ENCODE measurements at regions not wholly inside any gene's neighbourhood (a gene's known extent, or its start where the extent isn't known, plus 50 kb on each side); places are given as distances from the start of the nearest gene placed in this dataset.

- TF ChIP-seq EZH2phosphoT487 (IDR thresholded peaks at IDR 0.05; ENCODE audit: low read depth), result no peak
- TF ChIP-seq CTCF (IDR thresholded peaks at IDR 0.05; ENCODE audit: low read depth, low read length), result no peak
- no peak overlapping the region for H3K27ac ChIP-seq (ENCODE audit: low read length)
- no peak overlapping the region for H3K9ac ChIP-seq (ENCODE audit: low read length)
- H2AFZ ChIP-seq (ENCODE audit: low read depth, low read length), result no peak overlapping the region
- no peaks in the 10 kb centered on the region for H3K9me3 ChIP-seq (ENCODE audit: insufficient read depth, low read length)
- H3K4me1 ChIP-seq (ENCODE audit: low read length), result no peaks in the 10 kb centered on the region
- no peak overlapping the region for H3K4me3 ChIP-seq (ENCODE audit: low read length)
- H3K4me2 ChIP-seq (ENCODE audit: low read length), result no peak overlapping the region
- no peaks in the 10 kb centered on the region for H4K20me1 ChIP-seq (ENCODE audit: insufficient read depth, low read length)
- no peaks in the 10 kb centered on the region for H3K36me3 ChIP-seq (replicated peaks; ENCODE audit: low read depth, low read length)
- no peaks in the 10 kb centered on the region for H3K79me2 ChIP-seq (ENCODE audit: low read length)
- no peaks in the 10 kb centered on the region for H3K27me3 ChIP-seq (ENCODE audit: low read depth, low read length)
These were observed 90.1 kb downstream of the INHBA start for GRCh38 chr7:41612798-41613197.

DNA sequence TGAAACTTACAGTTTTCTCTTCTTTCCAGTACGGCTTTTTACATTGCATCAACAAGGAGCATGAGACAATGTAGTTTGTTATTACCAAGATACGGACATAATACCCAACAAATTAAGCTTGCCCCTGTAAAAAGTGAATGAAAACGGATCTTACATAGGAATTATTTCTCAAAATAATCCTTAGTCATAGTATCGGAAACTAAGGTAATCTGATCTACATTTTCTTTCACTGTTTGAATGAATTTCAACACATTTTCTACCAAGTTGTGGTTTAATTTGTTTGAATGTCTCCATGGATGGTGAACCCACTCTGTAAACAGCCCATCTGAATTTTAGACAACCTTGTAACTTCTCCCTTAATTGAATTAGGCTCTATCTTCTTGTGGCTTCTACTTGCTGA is 90.5 kb downstream of the INHBA start:
- TF ChIP-seq EZH2phosphoT487 (IDR thresholded peaks at IDR 0.05; ENCODE audit: low read depth) (no peak), CTCF (IDR thresholded peaks at IDR 0.05; ENCODE audit: low read depth, low read length) (no peak)
- Histone ChIP-seq H4K20me1 (ENCODE audit: insufficient read depth, low read length) (no peaks in the 10 kb centered on the region), H3K9ac (ENCODE audit: low read length) (no peak overlapping the region), H3K27me3 (ENCODE audit: low read depth, low read length) (no peaks in the 10 kb centered on the region), H3K36me3 (replicated peaks; ENCODE audit: low read depth, low read length) (no peaks in the 10 kb centered on the region), H3K9me3 (ENCODE audit: insufficient read depth, low read length) (no peaks in the 10 kb centered on the region), H3K4me3 (ENCODE audit: low read length) (no peak overlapping the region), H3K4me2 (ENCODE audit: low read length) (no peak overlapping the region), H2AFZ (ENCODE audit: low read depth, low read length) (no peak overlapping the region), H3K4me1 (ENCODE audit: low read length) (no peaks in the 10 kb centered on the region), H3K79me2 (ENCODE audit: low read length) (no peaks in the 10 kb centered on the region), H3K27ac (ENCODE audit: low read length) (no peak overlapping the region)

GRCh38 chr7:41608447-41608846 is 94.4 kb downstream of the INHBA start:
- Histone ChIP-seq H3K4me3 (ENCODE audit: low read length) (no peak overlapping the region), H3K27ac (ENCODE audit: low read length) (no peak overlapping the region), H4K20me1 (ENCODE audit: insufficient read depth, low read length) (no peaks in the 10 kb centered on the region), H3K9me3 (ENCODE audit: insufficient read depth, low read length) (no peaks in the 10 kb centered on the region), H3K9ac (ENCODE audit: low read length) (no peak overlapping the region), H3K4me1 (ENCODE audit: low read length) (no peaks in the 10 kb centered on the region), H3K79me2 (ENCODE audit: low read length) (no peaks in the 10 kb centered on the region), H2AFZ (ENCODE audit: low read depth, low read length) (no peak overlapping the region), H3K36me3 (replicated peaks; ENCODE audit: low read depth, low read length) (no peaks in the 10 kb centered on the region), H3K4me2 (ENCODE audit: low read length) (no peak overlapping the region), H3K27me3 (ENCODE audit: low read depth, low read length) (no peaks in the 10 kb centered on the region)
- no peak for TF ChIP-seq CTCF (IDR thresholded peaks at IDR 0.05; ENCODE audit: low read depth, low read length)
- no peak for TF ChIP-seq EZH2phosphoT487 (IDR thresholded peaks at IDR 0.05; ENCODE audit: low read depth)

- Histone ChIP-seq H3K27ac (ENCODE audit: low read length) (no peak overlapping the region), H3K4me1 (ENCODE audit: low read length) (no peaks in the 10 kb centered on the region), H3K9ac (ENCODE audit: low read length) (no peak overlapping the region), H2AFZ (ENCODE audit: low read depth, low read length) (no peak overlapping the region), H4K20me1 (ENCODE audit: insufficient read depth, low read length) (no peaks in the 10 kb centered on the region), H3K36me3 (replicated peaks; ENCODE audit: low read depth, low read length) (no peaks in the 10 kb centered on the region), H3K4me2 (ENCODE audit: low read length) (no peak overlapping the region), H3K9me3 (ENCODE audit: insufficient read depth, low read length) (no peaks in the 10 kb centered on the region), H3K79me2 (ENCODE audit: low read length) (no peaks in the 10 kb centered on the region), H3K27me3 (ENCODE audit: low read depth, low read length) (no peaks in the 10 kb centered on the region), H3K4me3 (ENCODE audit: low read length) (no peak overlapping the region)
- TF ChIP-seq CTCF (IDR thresholded peaks at IDR 0.05; ENCODE audit: low read depth, low read length), result no peak
- no peak for TF ChIP-seq EZH2phosphoT487 (IDR thresholded peaks at IDR 0.05; ENCODE audit: low read depth)
These were observed 98.9 kb downstream of the INHBA start for GRCh38 chr7:41603985-41604384.

Measured in OCI-LY3 (cell line).